Left renal pelvis (tissue), 4 donors: ENCODE measurements at regions not wholly inside any gene's neighbourhood (a gene's known extent, or its start where the extent isn't known, plus 50 kb on each side); places are given as distances from the start of the nearest gene placed in this dataset.
A peak's percentile ranks its signal among the peaks of the same experiment; 100 is the strongest.
"Not testable (repeated sequence)": the region's sequence is repeated elsewhere in the genome, so short reads cannot be mapped to it uniquely, and the experiment has no call there.

Experiments used
- DNase-seq, 4 donors: peaks; one replicate each; pipeline ENCODE4 v3.0.0-alpha.2; 2013; ENCODE audit warnings: low read depth in 4 of 4, low spot score in 3 of 4

DNA sequence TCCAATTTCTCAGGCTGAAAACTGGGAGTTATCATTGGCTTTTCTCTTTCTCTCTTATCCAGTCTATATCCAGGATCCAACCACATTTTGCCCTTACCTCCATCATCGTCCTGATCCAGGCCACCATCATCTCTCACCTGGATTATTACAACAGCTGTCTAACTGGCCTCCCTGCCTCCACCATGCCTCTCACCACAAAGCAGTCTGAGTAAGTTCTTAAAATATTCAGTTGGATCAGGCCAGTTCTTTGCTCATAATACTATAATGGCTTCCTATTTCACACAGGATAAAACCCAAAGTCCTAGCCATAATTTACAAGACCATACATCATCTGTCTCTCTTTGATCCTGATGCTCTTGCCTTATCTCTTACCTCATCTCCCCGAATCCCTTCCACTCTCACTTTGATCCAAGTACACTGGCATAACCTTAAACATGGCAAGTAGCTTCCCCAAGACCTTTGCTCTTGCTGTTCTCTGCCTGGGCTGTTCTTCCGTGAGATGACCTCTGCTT lies 133.4 kb upstream of the RAP1B start:
- DNase-seq: no peak

- DNase-seq: no peak
Observed at GRCh38 chr12:68477906-68478305, 132.8 kb upstream of the RAP1B start.

- no peak for DNase-seq
Observed at GRCh38 chr12:68478516-68479260, 132.0 kb upstream of the RAP1B start.

DNA sequence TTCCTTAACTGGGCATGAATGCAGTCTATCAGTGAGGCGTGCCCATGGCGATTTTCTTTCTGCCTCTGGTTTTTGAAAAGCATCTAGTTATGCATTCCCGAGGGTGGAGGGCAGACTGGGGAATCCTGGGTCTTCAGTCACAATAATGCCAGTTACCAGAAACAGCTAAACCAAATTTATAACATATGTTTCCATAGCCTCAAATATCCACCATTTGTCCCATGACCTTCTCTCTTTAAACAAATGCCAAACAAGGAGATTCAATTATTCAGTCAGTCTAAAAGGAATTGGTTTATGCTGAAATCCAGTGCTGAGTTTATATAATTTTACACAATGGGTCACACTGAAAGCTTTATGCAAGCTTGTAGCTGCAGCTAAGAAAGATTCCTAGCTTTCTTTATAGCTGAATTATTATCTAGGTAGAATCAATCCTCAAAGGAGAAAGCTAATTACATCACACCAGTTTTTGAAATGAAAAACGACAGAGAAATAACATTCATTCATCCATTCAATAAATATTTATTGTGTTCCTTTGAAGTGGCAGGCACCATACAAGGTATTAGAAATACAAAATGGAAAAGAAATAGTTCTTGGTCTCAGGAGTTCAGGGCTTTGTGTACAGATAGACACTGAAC lies 131.3 kb upstream of the RAP1B start:
- DNase-seq: no peak

DNA sequence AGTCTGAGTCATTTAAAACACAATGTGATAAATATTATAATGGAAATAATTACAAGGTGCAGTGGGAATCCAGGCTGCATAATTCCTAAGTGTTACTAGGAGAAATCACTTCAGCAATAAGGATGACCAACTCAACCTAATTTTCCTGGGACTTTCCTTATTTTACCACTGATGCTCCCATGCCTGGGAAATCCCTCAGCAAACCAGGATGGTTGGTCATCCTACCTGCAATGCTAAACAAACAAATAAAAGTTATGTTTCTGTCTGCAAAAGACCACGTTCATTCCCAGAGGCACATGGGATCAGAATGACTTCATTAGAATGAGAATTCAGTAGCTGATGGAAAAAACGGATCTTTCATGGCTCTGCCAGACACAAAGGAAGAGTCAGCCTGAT lies 130.8 kb upstream of the RAP1B start:
- DNase-seq: no peak

DNA sequence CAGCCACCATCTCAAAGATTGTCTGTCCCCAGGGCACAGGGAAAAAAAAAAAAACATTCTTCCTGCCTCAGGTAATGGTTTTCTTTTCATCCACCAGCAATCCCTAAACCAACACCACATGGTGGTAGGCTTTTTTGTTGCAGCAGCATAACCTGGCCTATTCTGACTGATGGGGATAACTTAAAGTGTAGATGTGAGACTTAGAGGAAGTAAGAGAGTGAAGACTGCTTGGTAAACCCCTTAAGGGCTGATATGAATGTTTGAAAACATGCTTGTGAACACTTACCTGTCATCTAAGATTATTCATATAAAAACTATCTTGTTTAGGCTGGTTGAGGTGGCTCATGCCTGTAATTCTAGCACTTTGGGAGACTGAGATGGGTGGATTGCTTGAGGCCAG lies 130.2 kb upstream of the RAP1B start:
- no peak for DNase-seq

DNA sequence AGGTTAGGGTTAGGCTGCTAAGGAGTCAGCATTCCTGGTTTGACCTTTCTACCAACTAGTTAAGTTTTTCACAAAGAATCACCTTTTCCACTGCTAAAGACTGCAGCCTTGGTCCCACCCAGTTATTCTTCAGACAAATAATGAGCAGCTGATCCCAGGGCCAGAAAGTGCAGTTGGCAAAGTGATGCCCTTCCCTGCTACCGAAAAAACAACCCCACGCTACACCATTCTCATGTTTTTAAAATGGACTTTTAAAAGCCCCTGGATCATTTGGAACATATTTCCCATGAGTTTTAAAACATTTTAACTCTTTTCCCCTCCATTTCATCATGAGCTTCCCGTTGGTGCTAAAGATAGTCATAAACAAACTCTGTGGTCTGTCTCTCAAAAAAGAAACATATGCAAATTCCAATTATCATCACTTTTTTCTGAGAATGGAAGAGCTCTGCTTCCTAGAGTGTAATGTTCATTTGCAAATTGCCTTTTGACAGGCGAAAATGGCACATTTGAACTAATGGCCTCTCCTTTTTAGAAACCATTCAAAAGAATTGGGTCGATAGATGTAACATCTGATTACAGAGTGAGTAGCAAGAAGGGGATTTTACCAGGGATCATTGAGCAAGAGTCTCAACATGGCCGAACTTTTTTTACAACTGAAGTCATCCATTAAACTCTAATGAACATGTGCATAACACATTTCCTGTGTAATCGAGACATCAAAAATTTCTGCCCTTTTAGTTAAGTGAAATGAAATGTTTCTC lies 129.3 kb upstream of the RAP1B start:
- DNase-seq: no peak

DNA sequence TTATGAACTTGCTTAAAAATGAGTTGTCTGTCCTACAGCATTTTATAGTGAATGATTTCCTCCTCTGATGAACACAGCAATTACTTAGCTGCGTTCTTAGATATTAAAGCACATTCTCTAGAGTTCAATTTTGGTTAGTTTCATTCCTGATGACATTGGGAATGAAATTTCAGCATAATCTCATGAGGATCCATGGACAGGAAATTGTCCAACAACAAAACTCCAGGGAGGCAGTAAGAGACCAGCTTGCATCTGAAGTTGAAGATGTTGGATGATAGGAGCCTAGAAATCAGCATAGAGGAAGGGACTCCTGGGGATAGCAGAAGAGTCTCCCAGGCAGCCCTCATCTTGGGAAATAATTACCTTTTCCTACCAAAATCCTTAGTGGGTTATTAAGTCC lies 128.7 kb upstream of the RAP1B start:
- DNase-seq: no peak

GRCh38 chr12:68482660-68483059 lies 128.0 kb upstream of the RAP1B start:
- DNase-seq: no peak

DNA sequence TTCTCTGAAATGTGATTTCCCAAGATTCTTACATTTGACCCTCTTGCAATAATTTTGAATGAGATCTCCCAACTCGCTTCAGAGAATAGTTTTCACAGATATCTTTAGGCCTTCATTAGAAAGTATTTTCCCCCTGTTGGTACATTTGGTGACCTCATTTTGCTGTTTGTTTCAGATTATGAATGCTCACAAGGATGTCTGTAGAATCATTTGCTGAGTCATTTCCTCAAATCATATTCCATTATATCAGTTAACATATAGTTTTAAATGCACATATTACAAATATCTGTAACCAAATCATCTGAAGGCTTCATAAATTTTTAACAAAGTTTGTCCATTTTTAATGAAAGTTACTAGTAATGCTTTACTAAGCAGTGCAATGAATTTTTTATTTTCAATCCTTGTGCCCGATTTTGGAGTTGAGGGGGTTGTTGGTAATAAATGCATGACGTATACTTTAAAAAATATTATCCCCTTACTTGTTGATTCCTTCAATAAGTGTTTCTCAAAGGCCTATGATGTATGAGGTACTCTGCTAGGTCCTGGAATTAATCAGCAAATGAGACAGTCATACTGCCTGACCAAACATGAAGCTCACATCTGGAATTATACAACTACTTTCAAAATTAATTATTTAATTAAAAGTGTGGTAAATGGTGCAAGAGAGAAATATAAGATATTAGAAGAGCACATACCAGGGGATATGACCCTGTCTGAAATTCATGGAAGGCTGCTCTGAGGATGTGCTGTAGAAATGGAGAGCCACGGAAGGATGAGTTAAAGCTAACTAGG lies 126.9 kb upstream of the RAP1B start:
- no peak for DNase-seq

DNA sequence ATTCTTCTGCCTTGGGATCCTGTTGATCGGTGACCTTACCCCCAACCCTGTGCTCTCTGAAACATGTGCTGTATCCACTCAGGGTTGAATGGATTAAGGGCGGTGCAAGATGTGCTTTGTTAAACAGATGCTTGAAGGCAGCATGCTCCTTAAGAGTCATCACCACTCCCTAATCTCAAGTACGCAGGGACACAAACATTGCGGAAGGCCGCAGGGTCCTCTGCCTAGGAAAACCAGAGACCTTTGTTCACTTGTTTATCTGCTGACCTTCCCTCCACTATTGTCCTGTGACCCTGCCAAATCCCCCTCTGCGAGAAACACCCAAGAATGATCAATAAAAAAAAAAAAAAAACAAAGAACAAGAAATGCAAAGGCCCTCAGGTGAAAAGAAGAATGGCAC lies 126.1 kb upstream of the RAP1B start:
- not testable (repeated sequence) for DNase-seq

DNA sequence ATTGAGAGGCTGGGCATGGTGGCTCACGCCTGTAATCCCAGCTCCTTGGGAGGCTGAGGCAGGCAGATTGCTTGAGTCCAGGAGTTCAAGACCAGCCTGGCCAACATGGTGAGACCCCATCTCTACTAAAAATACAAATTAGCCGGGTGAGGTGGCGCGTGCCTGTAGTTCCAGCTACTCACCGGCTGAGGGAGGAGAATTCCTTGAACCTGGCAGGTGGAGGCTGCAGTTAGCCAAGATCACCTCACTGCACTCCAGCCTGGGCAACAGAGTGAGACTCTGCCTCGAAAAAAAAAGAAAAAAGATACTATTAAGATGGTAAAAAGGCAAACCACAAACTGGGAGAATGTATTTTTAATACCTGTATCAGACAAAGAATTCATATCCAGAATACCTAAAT lies 124.2 kb upstream of the RAP1B start:
- not testable (repeated sequence) for DNase-seq

DNA sequence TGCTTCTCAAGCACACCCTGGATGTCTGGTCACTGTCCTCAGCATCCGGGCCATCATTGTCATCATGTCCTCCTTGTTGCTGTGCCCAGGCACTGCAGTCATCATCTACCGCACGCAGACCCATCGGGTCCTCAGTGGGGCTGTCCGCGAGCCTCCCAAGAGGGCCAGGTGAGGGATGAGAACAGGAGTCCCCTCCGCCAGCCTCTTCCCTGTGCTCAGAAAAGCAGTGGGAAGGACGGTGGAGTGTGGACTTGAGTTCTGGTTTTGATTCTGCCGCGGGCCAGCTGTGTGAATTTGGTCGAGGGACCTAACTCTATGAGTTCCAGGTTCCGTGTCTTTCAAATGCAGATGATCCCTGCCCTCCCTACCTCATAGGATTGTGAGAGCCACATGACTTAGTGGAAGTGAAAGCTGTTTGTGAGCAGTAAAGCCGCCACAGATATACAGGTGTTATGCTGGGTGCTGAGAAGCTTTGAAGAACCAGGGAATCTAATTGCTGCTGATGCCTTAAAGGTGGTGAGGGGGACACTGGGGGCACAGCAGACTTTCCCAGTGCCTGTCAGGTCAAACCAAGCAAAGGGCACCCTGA lies 122.9 kb upstream of the RAP1B start:
- DNase-seq: no peak

- DNase-seq: no peak
Observed at GRCh38 chr12:68489273-68489672, 121.4 kb upstream of the RAP1B start.

DNA sequence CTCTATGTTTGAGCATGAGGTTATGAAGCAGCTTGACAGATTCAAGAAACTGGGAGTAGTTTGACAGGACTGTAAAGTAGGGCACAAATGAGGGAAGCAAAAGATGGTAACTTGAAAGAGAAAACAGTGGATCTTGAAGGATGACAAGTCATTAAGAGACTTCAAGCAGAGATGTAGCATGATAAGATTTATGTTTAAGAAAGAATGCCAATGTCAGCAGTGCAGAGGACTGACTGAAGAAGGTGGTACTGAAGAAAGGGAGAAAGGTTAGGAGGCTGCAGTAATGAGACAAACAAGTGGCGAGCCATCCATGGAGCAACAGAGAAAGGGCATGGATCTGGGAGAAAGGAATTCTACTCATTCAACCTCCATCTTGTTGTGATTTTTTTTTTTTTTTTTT lies 120.2 kb upstream of the RAP1B start:
- no peak for DNase-seq

GRCh38 chr12:68491204-68491960 lies 119.3 kb upstream of the RAP1B start:
- DNase-seq: no peak

DNA sequence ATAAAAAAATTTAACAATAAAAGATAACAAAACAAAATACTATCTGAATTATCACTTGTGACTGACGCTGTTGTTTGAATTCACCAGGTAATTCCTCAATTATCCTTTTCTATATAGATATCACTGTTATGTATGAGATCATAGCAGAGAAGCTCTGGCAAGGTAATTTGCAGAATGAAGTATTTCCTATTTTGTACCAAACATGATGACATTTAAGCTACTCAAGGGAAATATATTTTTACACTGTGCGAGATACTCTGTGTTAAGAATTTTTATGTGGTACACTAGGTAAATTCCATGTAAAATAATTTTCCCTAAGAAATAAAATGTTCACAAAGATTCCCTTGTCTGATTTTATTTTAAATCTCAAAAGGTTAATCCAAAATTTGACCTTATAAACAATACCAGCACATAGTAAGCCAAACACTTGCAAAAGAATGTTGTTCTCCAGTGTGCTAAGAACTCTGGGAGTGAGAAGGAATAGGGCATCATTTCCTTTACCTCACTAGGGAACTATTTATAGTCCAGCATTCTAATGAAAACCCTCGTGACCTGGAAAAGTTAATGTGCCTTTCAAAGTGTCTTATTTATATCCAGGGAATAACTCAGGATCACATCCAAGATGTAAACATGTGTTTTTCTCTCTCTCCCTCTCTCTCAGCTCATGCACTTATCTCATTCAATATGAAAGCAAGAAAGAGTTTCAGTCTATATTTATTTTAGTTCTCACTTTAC lies 115.2 kb upstream of the RAP1B start:
- DNase-seq: peak in 3 of 4 donors; percentile 10 to 25 (median 12)

- DNase-seq: no peak
Observed at GRCh38 chr12:68497107-68497506, 113.6 kb upstream of the RAP1B start.

DNA sequence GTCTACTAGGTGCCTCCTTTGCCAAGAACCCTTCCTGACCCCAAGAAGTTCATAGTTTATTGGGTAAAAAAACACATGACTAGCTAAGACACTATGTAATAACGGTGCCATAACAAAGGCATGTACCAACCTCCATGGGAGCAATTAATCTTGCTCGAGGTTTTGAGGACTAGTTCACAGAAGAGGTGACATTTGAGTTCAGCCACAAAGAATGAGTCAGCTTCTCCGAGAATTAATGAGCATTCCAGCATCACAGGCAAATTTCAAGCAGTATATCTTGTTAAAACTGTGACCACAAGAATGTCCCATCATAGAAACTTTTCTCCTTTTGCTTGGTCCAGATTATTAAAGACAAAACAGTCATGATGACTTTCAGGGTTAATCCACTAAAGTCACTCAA lies 113.0 kb upstream of the RAP1B start:
- DNase-seq: no peak
